ENCODE measurements at regions not wholly inside any gene's neighbourhood (a gene's known extent, or its start where the extent isn't known, plus 50 kb on each side); places are given as distances from the start of the nearest gene placed in this dataset.

GRCh38 chr2:7951490-7951889, 730.4 kb upstream of the ID2 start:
- Histone ChIP-seq H3K9me3 (no peaks in the 10 kb centered on the region), H3K27me3 (replicated peaks; ENCODE audit: control insufficient read depth, insufficient read depth, low read length) (no peaks in the 10 kb centered on the region), H3K4me3 (ENCODE audit: low read depth, low read length) (no peak overlapping the region), H3K4me1 (no peaks in the 10 kb centered on the region), H3K36me3 (ENCODE audit: control insufficient read depth, insufficient read depth, low read length) (no peaks in the 10 kb centered on the region)
- Mint-ChIP-seq H3K27ac (ENCODE audit: unreplicated experiment) (no peak overlapping the region), H3K4me3 (ENCODE audit: unreplicated experiment) (no peak overlapping the region), H3K36me3 (ENCODE audit: insufficient read depth, unreplicated experiment) (no peaks in the 10 kb centered on the region), H3K4me1 (ENCODE audit: low read depth, unreplicated experiment) (no peaks in the 10 kb centered on the region), H3K9me3 (ENCODE audit: unreplicated experiment) (no peaks in the 10 kb centered on the region), H3K27me3 (ENCODE audit: insufficient read depth, unreplicated experiment) (peaks cover 22% of the 10 kb centered on the region)
- no peak for DNase-seq
- intact Hi-C loops (cut with micrococcal nuclease; ENCODE audit: unreplicated experiment) = no loop called here
- no TSS peak for BruUV-seq (replicated peaks)
- CTCF ChIA-PET = no interaction called here
- POLR2A ChIA-PET = no interaction called here
- TF ChIP-seq, protein P1, sequence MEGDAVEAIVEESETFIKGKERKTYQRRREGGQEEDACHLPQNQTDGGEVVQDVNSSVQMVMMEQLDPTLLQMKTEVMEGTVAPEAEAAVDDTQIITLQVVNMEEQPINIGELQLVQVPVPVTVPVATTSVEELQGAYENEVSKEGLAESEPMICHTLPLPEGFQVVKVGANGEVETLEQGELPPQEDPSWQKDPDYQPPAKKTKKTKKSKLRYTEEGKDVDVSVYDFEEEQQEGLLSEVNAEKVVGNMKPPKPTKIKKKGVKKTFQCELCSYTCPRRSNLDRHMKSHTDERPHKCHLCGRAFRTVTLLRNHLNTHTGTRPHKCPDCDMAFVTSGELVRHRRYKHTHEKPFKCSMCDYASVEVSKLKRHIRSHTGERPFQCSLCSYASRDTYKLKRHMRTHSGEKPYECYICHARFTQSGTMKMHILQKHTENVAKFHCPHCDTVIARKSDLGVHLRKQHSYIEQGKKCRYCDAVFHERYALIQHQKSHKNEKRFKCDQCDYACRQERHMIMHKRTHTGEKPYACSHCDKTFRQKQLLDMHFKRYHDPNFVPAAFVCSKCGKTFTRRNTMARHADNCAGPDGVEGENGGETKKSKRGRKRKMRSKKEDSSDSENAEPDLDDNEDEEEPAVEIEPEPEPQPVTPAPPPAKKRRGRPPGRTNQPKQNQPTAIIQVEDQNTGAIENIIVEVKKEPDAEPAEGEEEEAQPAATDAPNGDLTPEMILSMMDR (IDR thresholded peaks at IDR 0.05; ENCODE audit: insufficient read depth in 1 of 2, low read depth in 1 of 2, low read length in 1 of 2, severe bottlenecking in 1 of 2, unreplicated experiment in 1 of 2) = no peak

DNA sequence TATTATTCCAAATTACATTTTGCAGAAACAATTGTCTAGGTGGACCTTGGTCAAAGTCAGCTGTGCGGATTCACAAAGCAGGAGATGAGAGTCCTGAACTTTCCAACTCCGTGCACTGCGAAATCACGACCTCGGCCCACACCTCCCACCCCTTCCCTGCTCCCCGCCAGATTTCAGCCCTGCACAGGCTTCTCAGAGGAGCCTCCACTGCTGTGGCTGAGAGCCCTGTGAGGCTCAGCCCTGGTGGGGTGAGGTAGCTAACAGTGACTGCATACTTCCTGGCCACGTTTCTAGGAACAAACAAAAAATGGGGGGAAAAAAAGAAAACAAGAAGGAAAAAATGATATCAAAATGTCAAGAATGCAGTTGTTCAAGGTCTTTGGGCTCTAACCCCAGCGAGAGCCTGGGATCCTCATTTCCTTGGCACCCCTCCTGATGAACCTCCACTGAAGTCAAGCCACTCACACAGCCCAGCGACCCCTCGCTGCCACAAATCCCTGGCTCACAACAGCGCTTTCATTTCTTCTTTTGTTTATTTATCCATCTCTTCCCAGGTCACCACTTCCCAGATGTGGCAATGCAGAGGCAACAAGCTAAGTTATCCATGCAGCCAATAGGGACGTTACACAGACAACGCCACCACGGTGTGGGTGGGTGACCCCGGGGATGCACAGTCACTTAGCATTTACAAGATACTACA, 729.7 kb upstream of the ID2 start:
- Mint-ChIP-seq H3K27ac (ENCODE audit: unreplicated experiment) (no peak overlapping the region), H3K36me3 (ENCODE audit: insufficient read depth, unreplicated experiment) (no peaks in the 10 kb centered on the region), H3K27me3 (ENCODE audit: insufficient read depth, unreplicated experiment) (peaks cover 22% of the 10 kb centered on the region), H3K9me3 (ENCODE audit: unreplicated experiment) (no peaks in the 10 kb centered on the region), H3K4me3 (ENCODE audit: unreplicated experiment) (no peak overlapping the region), H3K4me1 (ENCODE audit: low read depth, unreplicated experiment) (no peaks in the 10 kb centered on the region)
- no peak for DNase-seq
- TF ChIP-seq, protein P1 (IDR thresholded peaks at IDR 0.05; ENCODE audit: insufficient read depth in 1 of 2, low read depth in 1 of 2, low read length in 1 of 2, severe bottlenecking in 1 of 2, unreplicated experiment in 1 of 2) = no peak
- BruUV-seq (replicated peaks) = no TSS peak
- CTCF ChIA-PET = no interaction called here
- intact Hi-C loops (cut with micrococcal nuclease; ENCODE audit: unreplicated experiment) = no loop called here
- H3K4me1 ChIP-seq = no peaks in the 10 kb centered on the region
- H3K36me3 ChIP-seq (ENCODE audit: control insufficient read depth, insufficient read depth, low read length) = no peaks in the 10 kb centered on the region
- no peaks in the 10 kb centered on the region for H3K9me3 ChIP-seq
- no peaks in the 10 kb centered on the region for H3K27me3 ChIP-seq (replicated peaks; ENCODE audit: control insufficient read depth, insufficient read depth, low read length)
- POLR2A ChIA-PET = no interaction called here
- H3K4me3 ChIP-seq (ENCODE audit: low read depth, low read length) = no peak overlapping the region

- Histone ChIP-seq H3K9me3 (no peaks in the 10 kb centered on the region), H3K36me3 (ENCODE audit: control insufficient read depth, insufficient read depth, low read length) (no peaks in the 10 kb centered on the region), H3K27me3 (replicated peaks; ENCODE audit: control insufficient read depth, insufficient read depth, low read length) (no peaks in the 10 kb centered on the region), H3K4me1 (no peaks in the 10 kb centered on the region), H3K4me3 (ENCODE audit: low read depth, low read length) (no peak overlapping the region)
- CTCF ChIA-PET = no interaction called here
- TF ChIP-seq, protein P1 (IDR thresholded peaks at IDR 0.05; ENCODE audit: insufficient read depth in 1 of 2, low read depth in 1 of 2, low read length in 1 of 2, severe bottlenecking in 1 of 2, unreplicated experiment in 1 of 2) = no peak
- Mint-ChIP-seq H3K36me3 (ENCODE audit: insufficient read depth, unreplicated experiment) (no peaks in the 10 kb centered on the region), H3K27ac (ENCODE audit: unreplicated experiment) (no peak overlapping the region), H3K4me3 (ENCODE audit: unreplicated experiment) (no peak overlapping the region), H3K4me1 (ENCODE audit: low read depth, unreplicated experiment) (no peaks in the 10 kb centered on the region), H3K9me3 (ENCODE audit: unreplicated experiment) (no peaks in the 10 kb centered on the region), H3K27me3 (ENCODE audit: insufficient read depth, unreplicated experiment) (peaks cover 20% of the 10 kb centered on the region)
- intact Hi-C loops (cut with micrococcal nuclease; ENCODE audit: unreplicated experiment) = no loop called here
- BruUV-seq (replicated peaks) = no TSS peak
- DNase-seq = no peak
- POLR2A ChIA-PET = no interaction called here
Observed at GRCh38 chr2:7953195-7953594, 728.7 kb upstream of the ID2 start.

All from Caco-2 (cell line).